HepG2 (cell line): ENCODE measurements at regions not wholly inside any gene's neighbourhood (a gene's known extent, or its start where the extent isn't known, plus 50 kb on each side); places are given as distances from the start of the nearest gene placed in this dataset.

ENCODE experiments used
- ATAC-seq: fragments of 200-7000 bp; cut with Tn5 transposase; 3 replicates; pipeline ENCODE4 v1.9.1; 2020; ENCODE audit warnings: mild to moderate bottlenecking, moderate library complexity
- BruUV-seq: library from RNA; stranded (reverse); fragments of 400-500 nt; replicated peaks from 2 replicates; lab custom pipeline; 2021; lab: Mats Ljungman, UMichigan
- CTCF ChIA-PET: fragments of 300-600 bp; formaldehyde crosslinking; extraction: SDS; loops from one replicate; lab custom pipeline; 2021; ENCODE audit warnings: low total read pairs, inconsistent platforms, low intra/inter-chr PET ratio; lab: Yijun Ruan, JAX
- POLR2A ChIA-PET: fragments of 350-600 bp; sonication (Branson Sonifier 250); formaldehyde crosslinking; loops from one replicate; lab custom pipeline; 2020; ENCODE audit warnings: antibody characterized with exemption, inconsistent platforms; lab: Yijun Ruan, JAX
- DNase-seq: peaks from one replicate; pipeline ENCODE4 v3.0.0-alpha.2; 2015; ENCODE audit warnings: low spot score
- FAIRE-seq: peaks from 3 replicates; lab custom pipeline; 2011; peaks lifted over from hg19 to GRCh38; lab: Jason Lieb, UNC
- H2AFZ ChIP-seq: one replicate; pipeline ENCODE4 v1.6.1; 2011; ENCODE audit warnings: low read length, inconsistent platforms
- H3K27ac ChIP-seq: fragments of 300-600 bp; 3 replicates; pipeline ENCODE4 v1.8.0; 2011; ENCODE audit warnings: mixed run types, mild to moderate bottlenecking, mixed read lengths, low read length, inconsistent platforms; ENCODE audit not compliant: insufficient read depth; ENCODE audit errors: extremely low read length
- H3K27me3 ChIP-seq, 2 experiments: fragments of 200-600 bp in 1 of 2; 2 replicates in 1 of 2; 3 replicates in 1 of 2; pipeline versions ENCODE4 v1.6.0 to v1.8.0; 2011; ENCODE audit warnings: low read length in 2 of 2, mild to moderate bottlenecking in 2 of 2, moderate library complexity in 2 of 2, inconsistent platforms in 1 of 2; ENCODE audit not compliant: insufficient read depth in 2 of 2, control insufficient read depth in 1 of 2
- H3K36me3 ChIP-seq, 2 experiments: fragments of 200-600 bp in 1 of 2; replicated peaks in 1 of 2; 2 replicates in 1 of 2; 3 replicates in 1 of 2; pipeline versions ENCODE4 v1.5.1 to v1.8.0; 2011; ENCODE audit warnings: low read length in 2 of 2, inconsistent platforms in 1 of 2; ENCODE audit not compliant: insufficient read depth in 2 of 2, control insufficient read depth in 1 of 2
- H3K4me1 ChIP-seq: 2 replicates; pipeline ENCODE4 v1.5.1; 2012; ENCODE audit warnings: low read length, inconsistent platforms; ENCODE audit not compliant: insufficient read depth
- H3K4me2 ChIP-seq: 2 replicates; pipeline ENCODE4 v1.6.0; 2011; ENCODE audit warnings: low read depth, low read length, inconsistent platforms
- H3K4me3 ChIP-seq, 3 experiments: fragments of 200-600 bp in 1 of 3; sonication (generic), shearing (Covaris generic) in 1 of 3; replicated peaks in 1 of 3; 2 replicates each; pipeline ENCODE4 v1.5.1; 2011 to 2016; ENCODE audit warnings: low read length in 3 of 3, inconsistent platforms in 2 of 3, low read depth in 2 of 3, mild to moderate bottlenecking in 2 of 3, control low read depth in 1 of 3, mixed read lengths in 1 of 3; ENCODE audit not compliant: insufficient read depth in 1 of 3
- H3K79me2 ChIP-seq: one replicate; pipeline ENCODE4 v1.6.1; 2011; ENCODE audit warnings: low read length, inconsistent platforms; ENCODE audit not compliant: insufficient read depth
- H3K9ac ChIP-seq: 2 replicates; pipeline ENCODE4 v1.6.0; 2011; ENCODE audit warnings: mild to moderate bottlenecking, low read depth, low read length, inconsistent platforms; ENCODE audit not compliant: insufficient read depth
- H3K9me3 ChIP-seq: 2 replicates; pipeline ENCODE4 v1.5.1; 2012; ENCODE audit warnings: mild to moderate bottlenecking, low read length
- H4K20me1 ChIP-seq: 2 replicates; pipeline ENCODE4 v1.6.0; 2011; ENCODE audit warnings: inconsistent platforms, mild to moderate bottlenecking, low read length, moderate library complexity; ENCODE audit not compliant: insufficient read depth
- CBX2 ChIP-seq, 2 experiments: fragments of 200-600 bp in 1 of 2; sonication (generic); formaldehyde crosslinking in 1 of 2; IDR thresholded peaks; 2 replicates each; pipeline versions ENCODE4 v1.7.0 to v1.8.1; 2018 to 2022; ENCODE audit warnings: low read depth in 2 of 2, low read length in 1 of 2, mild to moderate bottlenecking in 1 of 2, missing genetic modification reagents in 1 of 2
- ELF4 ChIP-seq: sonication (generic); formaldehyde crosslinking; IDR thresholded peaks from 2 replicates; pipeline ENCODE4 v1.5.0; 2020; ENCODE audit warnings: missing genetic modification reagents, mild to moderate bottlenecking, moderate library complexity, borderline replicate concordance
- ESRRA ChIP-seq: sonication (generic); formaldehyde crosslinking; IDR thresholded peaks from 2 replicates; pipeline ENCODE4 v1.5.1; 2020; ENCODE audit warnings: mild to moderate bottlenecking, low read depth, missing genetic modification reagents
- MXD4 ChIP-seq: IDR thresholded peaks from 2 replicates; pipeline ENCODE4 v1.6.1; 2016; ENCODE audit warnings: mild to moderate bottlenecking, missing biosample characterization, missing genetic modification reagents
- PLRG1 ChIP-seq: fragments of 450-650 bp; conservative IDR thresholded peaks from 2 replicates; pipeline ENCODE4 v1.6.1; 2016
- RNF219 ChIP-seq: sonication (generic); formaldehyde crosslinking; IDR thresholded peaks from 2 replicates; pipeline ENCODE4 v1.5.0; 2020; ENCODE audit warnings: mild to moderate bottlenecking, missing genetic modification reagents
- SMAD3 ChIP-seq: sonication (generic); formaldehyde crosslinking; IDR thresholded peaks from 2 replicates; pipeline ENCODE4 v1.4.0; 2020; ENCODE audit warnings: missing genetic modification reagents
- TBP ChIP-seq: sonication (generic); formaldehyde crosslinking; IDR thresholded peaks from 2 replicates; pipeline ENCODE4 v1.5.0; 2020; ENCODE audit warnings: missing genetic modification reagents
- ZNF17 ChIP-seq: sonication (generic); formaldehyde crosslinking; IDR thresholded peaks from 2 replicates; pipeline ENCODE4 v1.5.0; 2020; ENCODE audit warnings: mild to moderate bottlenecking, missing genetic modification reagents
- ZNF232 ChIP-seq: sonication (generic); formaldehyde crosslinking; IDR thresholded peaks from 2 replicates; pipeline ENCODE4 v1.4.0; 2020; ENCODE audit warnings: missing genetic modification reagents, borderline replicate concordance
- ZNF251 ChIP-seq: sonication (generic); formaldehyde crosslinking; IDR thresholded peaks from 2 replicates; pipeline ENCODE4 v1.9.0; 2021; ENCODE audit warnings: mild to moderate bottlenecking, missing genetic modification reagents
- ZNF317 ChIP-seq: sonication (generic); formaldehyde crosslinking; IDR thresholded peaks from 2 replicates; pipeline ENCODE4 v1.5.0; 2020; ENCODE audit warnings: mild to moderate bottlenecking, missing genetic modification reagents
- ZNF432 ChIP-seq: sonication (generic); formaldehyde crosslinking; IDR thresholded peaks from 2 replicates; pipeline ENCODE4 v1.5.0; 2020; ENCODE audit warnings: missing genetic modification reagents, mild to moderate bottlenecking, borderline replicate concordance
- ZNF607 ChIP-seq: sonication (generic); formaldehyde crosslinking; IDR thresholded peaks from 2 replicates; pipeline ENCODE4 v1.5.1; 2020; ENCODE audit warnings: missing genetic modification reagents, mild to moderate bottlenecking, borderline replicate concordance
- WGBS: methylation state at CpG from one replicate; pipeline ENCODE4 v1.1.6; 2017; ENCODE audit warnings: low lambda C conversion rate; 5-methylcytosine and 5-hydroxymethylcytosine counted together
- in situ Hi-C: cut with HindIII; loops from 2 replicates; pipeline ENCODE4 v1.10.0; 2017; ENCODE audit warnings: low pct_unique_long_range_greater_than_20kb; ENCODE audit not compliant: extremely low pct_ligation_motif_present
- intact Hi-C: fragments of 100-400 bp; cut with micrococcal nuclease; formaldehyde crosslinking; loops from one replicate; pipeline ENCODE4 v1.10.0; 2022; ENCODE audit not compliant: unreplicated experiment

- Histone ChIP-seq H2AFZ (no peak overlapping the region), H3K4me3 (no peak overlapping the region), H3K9me3 (no peaks in the 10 kb centered on the region), H3K36me3 (no peaks in the 10 kb centered on the region), H3K4me2 (no peak overlapping the region), H3K79me2 (no peaks in the 10 kb centered on the region), H4K20me1 (no peaks in the 10 kb centered on the region), H3K27me3 (no peaks in the 10 kb centered on the region; a peak in 1 of 5 replicates), H3K9ac (no peak overlapping the region), H3K4me1 (peaks cover 11% of the 10 kb centered on the region), H3K27ac (no peak overlapping the region)
- TF ChIP-seq CBX2 (IDR thresholded peaks at IDR 0.05; ENCODE audit: low read depth, low read length): no peak
- no peak for TF ChIP-seq CBX2 (CRISPR knock-in tag; IDR thresholded peaks at IDR 0.05; ENCODE audit: low read depth)
- TF ChIP-seq MXD4: no peak
- TF ChIP-seq ZNF232 (CRISPR knock-in tag): no peak
- no peak for TF ChIP-seq RNF219 (CRISPR knock-in tag)
- TF ChIP-seq ZNF17: no peak
- TF ChIP-seq ZNF317 (CRISPR knock-in tag): no peak
- no peak for TF ChIP-seq TBP
- no peak for TF ChIP-seq PLRG1
- no peak for TF ChIP-seq ELF4 (CRISPR knock-in tag)
- no peak for TF ChIP-seq SMAD3 (CRISPR knock-in tag)
- no peak for TF ChIP-seq ZNF251
- no peak for TF ChIP-seq ZNF432 (CRISPR knock-in tag)
- no peak for TF ChIP-seq ZNF607 (CRISPR knock-in tag)
- no peak for TF ChIP-seq ESRRA (CRISPR knock-in tag)
- ATAC-seq (no peak), DNase-seq (no peak), FAIRE-seq (no peak)
- no TSS peak for BruUV-seq
- ChIA-PET POLR2A (no interaction called here), CTCF (no interaction called here)
- in situ Hi-C loops: no loop called here
- WGBS: 66% methylated on average over 5 of the region's 5 CpGs
- intact Hi-C loops: no loop called here
These were observed 184.3 kb upstream of the MBL2 start for GRCh38 chr10:52956861-52957260.
